IPS DF 6.9 (cell line): ENCODE measurements at regions not wholly inside any gene's neighbourhood (a gene's known extent, or its start where the extent isn't known, plus 50 kb on each side); places are given as distances from the start of the nearest gene placed in this dataset.

Source experiments
- DNase-seq: peaks from one replicate; pipeline ENCODE4 v3.0.0-alpha.2; 2013; ENCODE audit warnings: low read depth, low spot score
- H3K27ac ChIP-seq: one replicate; pipeline ENCODE4 v1.5.1; 2013; ENCODE audit warnings: low read length, control low read depth
- H3K27me3 ChIP-seq: 2 replicates; pipeline ENCODE4 v1.6.1; 2013; ENCODE audit warnings: mild to moderate bottlenecking, low read length; ENCODE audit not compliant: control insufficient read depth, insufficient read depth
- H3K36me3 ChIP-seq: 2 replicates; pipeline ENCODE4 v1.6.1; 2013; ENCODE audit warnings: low read length; ENCODE audit not compliant: control insufficient read depth, insufficient read depth
- H3K4me1 ChIP-seq: 2 replicates; pipeline ENCODE4 v1.6.1; 2013; ENCODE audit warnings: low read length; ENCODE audit not compliant: control insufficient read depth, insufficient read depth
- H3K4me3 ChIP-seq: 2 replicates; pipeline ENCODE4 v1.5.1; 2013; ENCODE audit warnings: mild to moderate bottlenecking, low read length
- H3K9me3 ChIP-seq: 2 replicates; pipeline ENCODE4 v1.6.1; 2013; ENCODE audit warnings: low read length, inconsistent platforms; ENCODE audit not compliant: control insufficient read depth, insufficient read depth
- WGBS: extraction: QIAGEN DNeasy Blood & Tissue Kit; methylation state at CpG from one replicate; pipeline ENCODE4 v1.1.7; 2013; ENCODE audit warnings: mixed read lengths, missing lambda C conversion rate; ENCODE audit not compliant: insufficient read length, insufficient coverage; 5-methylcytosine and 5-hydroxymethylcytosine counted together

- no peaks in the 10 kb centered on the region for H3K4me1 ChIP-seq
- no peaks in the 10 kb centered on the region for H3K36me3 ChIP-seq
- no peaks in the 10 kb centered on the region for H3K9me3 ChIP-seq
- H3K27me3 ChIP-seq: no peaks in the 10 kb centered on the region
- WGBS: no CpG with 5 or more reads among the region's 1 CpG
- H3K27ac ChIP-seq: no peak overlapping the region
- DNase-seq: no peak
- H3K4me3 ChIP-seq: no peak overlapping the region
These were observed 544.7 kb downstream of the SPRY1 start for GRCh38 chr4:123941306-123941705.

GRCh38 chr4:123943976-123944375 lies 547.4 kb downstream of the SPRY1 start:
- H3K36me3 ChIP-seq: no peaks in the 10 kb centered on the region
- H3K27ac ChIP-seq: no peak overlapping the region
- DNase-seq: no peak
- no peaks in the 10 kb centered on the region for H3K27me3 ChIP-seq
- no peak overlapping the region for H3K4me3 ChIP-seq
- no peaks in the 10 kb centered on the region for H3K4me1 ChIP-seq
- WGBS: no CpG with 5 or more reads among the region's 1 CpG
- no peaks in the 10 kb centered on the region for H3K9me3 ChIP-seq

GRCh38 chr4:123945301-123945700 lies 548.7 kb downstream of the SPRY1 start:
- H3K9me3 ChIP-seq: no peaks in the 10 kb centered on the region
- no peak overlapping the region for H3K4me3 ChIP-seq
- no peak for DNase-seq
- H3K4me1 ChIP-seq: no peaks in the 10 kb centered on the region
- no peak overlapping the region for H3K27ac ChIP-seq
- H3K27me3 ChIP-seq: no peaks in the 10 kb centered on the region
- WGBS: no CpG with 5 or more reads among the region's 7 CpGs
- H3K36me3 ChIP-seq: no peaks in the 10 kb centered on the region

- no peak for DNase-seq
- H3K4me3 ChIP-seq: no peak overlapping the region
- no peaks in the 10 kb centered on the region for H3K4me1 ChIP-seq
- no peaks in the 10 kb centered on the region for H3K9me3 ChIP-seq
- H3K36me3 ChIP-seq: no peaks in the 10 kb centered on the region
- no peak overlapping the region for H3K27ac ChIP-seq
- no peaks in the 10 kb centered on the region for H3K27me3 ChIP-seq
These were observed 553.9 kb downstream of the SPRY1 start for GRCh38 chr4:123950530-123950929.

GRCh38 chr4:123952530-123953274 lies 556.1 kb downstream of the SPRY1 start:
- H3K4me1 ChIP-seq: no peaks in the 10 kb centered on the region
- H3K27ac ChIP-seq: no peak overlapping the region
- peak; percentile 50 for DNase-seq
- WGBS: no CpG with 5 or more reads among the region's 3 CpGs
- H3K9me3 ChIP-seq: no peaks in the 10 kb centered on the region
- no peaks in the 10 kb centered on the region for H3K36me3 ChIP-seq
- no peaks in the 10 kb centered on the region for H3K27me3 ChIP-seq
- no peak overlapping the region for H3K4me3 ChIP-seq

GRCh38 chr4:123953566-123953965 lies 557.0 kb downstream of the SPRY1 start:
- no peak overlapping the region for H3K27ac ChIP-seq
- no CpG with 5 or more reads among the region's 3 CpGs for WGBS
- no peaks in the 10 kb centered on the region for H3K4me1 ChIP-seq
- H3K36me3 ChIP-seq: no peaks in the 10 kb centered on the region
- no peaks in the 10 kb centered on the region for H3K9me3 ChIP-seq
- DNase-seq: no peak
- H3K27me3 ChIP-seq: no peaks in the 10 kb centered on the region
- no peak overlapping the region for H3K4me3 ChIP-seq

GRCh38 chr4:123954220-123954619 lies 557.6 kb downstream of the SPRY1 start:
- no peak overlapping the region for H3K27ac ChIP-seq
- no CpG with 5 or more reads among the region's 4 CpGs for WGBS
- no peaks in the 10 kb centered on the region for H3K9me3 ChIP-seq
- H3K27me3 ChIP-seq: no peaks in the 10 kb centered on the region
- no peak overlapping the region for H3K4me3 ChIP-seq
- no peaks in the 10 kb centered on the region for H3K4me1 ChIP-seq
- H3K36me3 ChIP-seq: no peaks in the 10 kb centered on the region
- no peak for DNase-seq

GRCh38 chr4:123955167-123955800 lies 558.7 kb downstream of the SPRY1 start:
- H3K9me3 ChIP-seq: no peaks in the 10 kb centered on the region
- H3K27ac ChIP-seq: no peak overlapping the region
- no peak for DNase-seq
- no peaks in the 10 kb centered on the region for H3K36me3 ChIP-seq
- H3K27me3 ChIP-seq: no peaks in the 10 kb centered on the region
- H3K4me3 ChIP-seq: no peak overlapping the region
- no peaks in the 10 kb centered on the region for H3K4me1 ChIP-seq
- WGBS: no CpG with 5 or more reads among the region's 3 CpGs

- H3K4me1 ChIP-seq: no peaks in the 10 kb centered on the region
- no peaks in the 10 kb centered on the region for H3K9me3 ChIP-seq
- H3K4me3 ChIP-seq: no peak overlapping the region
- H3K27ac ChIP-seq: no peak overlapping the region
- no peaks in the 10 kb centered on the region for H3K27me3 ChIP-seq
- no CpG with 5 or more reads among the region's 7 CpGs for WGBS
- no peaks in the 10 kb centered on the region for H3K36me3 ChIP-seq
- no peak for DNase-seq
These were observed 559.6 kb downstream of the SPRY1 start for GRCh38 chr4:123956204-123956603.

- no peak for DNase-seq
- no peaks in the 10 kb centered on the region for H3K27me3 ChIP-seq
- no peaks in the 10 kb centered on the region for H3K9me3 ChIP-seq
- H3K36me3 ChIP-seq: no peaks in the 10 kb centered on the region
- H3K4me3 ChIP-seq: no peak overlapping the region
- no CpG with 5 or more reads among the region's 4 CpGs for WGBS
- no peaks in the 10 kb centered on the region for H3K4me1 ChIP-seq
- no peak overlapping the region for H3K27ac ChIP-seq
These were observed 570.6 kb downstream of the SPRY1 start for GRCh38 chr4:123966990-123967769.
